Muscle layer of duodenum (tissue), 2 donors: ENCODE measurements at regions not wholly inside any gene's neighbourhood (a gene's known extent, or its start where the extent isn't known, plus 50 kb on each side); places are given as distances from the start of the nearest gene placed in this dataset.

ENCODE experiments used
- H3K27ac ChIP-seq: one replicate; pipeline ENCODE4 v1.7.0; 2013; ENCODE audit warnings: mild to moderate bottlenecking, low read length
- H3K27me3 ChIP-seq: one replicate; pipeline ENCODE4 v1.7.0; 2013; ENCODE audit warnings: low read depth, mild to moderate bottlenecking, control low read depth, low read length
- H3K36me3 ChIP-seq, 2 donors: one replicate each; pipeline ENCODE4 v1.7.0; 2013; ENCODE audit warnings: low read length in 2 of 2, control low read depth in 1 of 2, mild to moderate bottlenecking in 1 of 2; ENCODE audit not compliant: insufficient read depth in 2 of 2, control insufficient read depth in 1 of 2
- H3K4me1 ChIP-seq, 2 donors: one replicate each; pipeline ENCODE4 v1.7.0; 2013; ENCODE audit warnings: low read length in 2 of 2, mild to moderate bottlenecking in 2 of 2, control low read depth in 1 of 2, moderate library complexity in 1 of 2; ENCODE audit not compliant: insufficient read depth in 2 of 2, control insufficient read depth in 1 of 2
- H3K4me3 ChIP-seq, 2 donors: one replicate each; pipeline ENCODE4 v1.7.0; 2013; ENCODE audit warnings: low read length in 2 of 2, low read depth in 1 of 2, mild to moderate bottlenecking in 1 of 2
- H3K9me3 ChIP-seq, 2 donors: one replicate each; pipeline ENCODE4 v1.7.0; 2013; ENCODE audit warnings: low read length in 2 of 2, control low read depth in 1 of 2, mild to moderate bottlenecking in 1 of 2; ENCODE audit not compliant: control insufficient read depth in 1 of 2
- donor health status: healthy.

- Histone ChIP-seq H3K27ac (no peak overlapping the region), H3K4me1 (no peaks in the 10 kb centered on the region), H3K27me3 (no peaks in the 10 kb centered on the region), H3K9me3 (peaks cover 4 to 5% of the 10 kb centered on the region in 2 donors), H3K4me3 (no peak overlapping the region), H3K36me3 (no peaks in the 10 kb centered on the region)
Observed at GRCh38 chr3:147030274-147030673, 376.1 kb downstream of the ZIC4 start.

- no peak overlapping the region for H3K4me3 ChIP-seq
- no peaks in the 10 kb centered on the region for H3K36me3 ChIP-seq
- H3K27ac ChIP-seq: no peak overlapping the region
- H3K4me1 ChIP-seq: no peaks in the 10 kb centered on the region
- no peaks in the 10 kb centered on the region for H3K27me3 ChIP-seq
- peaks cover 0 to 2% of the 10 kb centered on the region in 2 donors for H3K9me3 ChIP-seq
Observed at GRCh38 chr3:147015334-147015733, 391.0 kb downstream of the ZIC4 start.

- H3K36me3 ChIP-seq: no peaks in the 10 kb centered on the region
- no peak overlapping the region for H3K4me3 ChIP-seq
- H3K27me3 ChIP-seq: no peaks in the 10 kb centered on the region
- no peaks in the 10 kb centered on the region for H3K4me1 ChIP-seq
- H3K9me3 ChIP-seq: no peaks in the 10 kb centered on the region
- H3K27ac ChIP-seq: no peak overlapping the region
Observed at GRCh38 chr3:147008886-147009285, 397.5 kb downstream of the ZIC4 start.

- Histone ChIP-seq H3K27me3 (no peaks in the 10 kb centered on the region), H3K9me3 (no peaks in the 10 kb centered on the region), H3K4me1 (no peaks in the 10 kb centered on the region), H3K36me3 (no peaks in the 10 kb centered on the region), H3K4me3 (no peak overlapping the region), H3K27ac (no peak overlapping the region)
Observed at GRCh38 chr3:147008458-147008857, 397.9 kb downstream of the ZIC4 start.

- H3K36me3 ChIP-seq: no peaks in the 10 kb centered on the region
- H3K27ac ChIP-seq: no peak overlapping the region
- H3K4me1 ChIP-seq: no peaks in the 10 kb centered on the region
- H3K4me3 ChIP-seq: no peak overlapping the region
- no peaks in the 10 kb centered on the region for H3K27me3 ChIP-seq
- no peaks in the 10 kb centered on the region for H3K9me3 ChIP-seq
Observed at GRCh38 chr3:147007736-147008245, 398.6 kb downstream of the ZIC4 start.

- H3K27me3 ChIP-seq: no peaks in the 10 kb centered on the region
- H3K4me3 ChIP-seq: no peak overlapping the region
- no peak overlapping the region for H3K27ac ChIP-seq
- no peaks in the 10 kb centered on the region for H3K36me3 ChIP-seq
- no peaks in the 10 kb centered on the region for H3K9me3 ChIP-seq
- no peaks in the 10 kb centered on the region for H3K4me1 ChIP-seq
Observed at GRCh38 chr3:147002721-147003120, 397.6 kb upstream of the PLSCR5 start.

- Histone ChIP-seq H3K9me3 (no peaks in the 10 kb centered on the region), H3K36me3 (no peaks in the 10 kb centered on the region), H3K27ac (no peak overlapping the region)
Observed at GRCh38 chr3:147000274-147000673, 395.1 kb upstream of the PLSCR5 start.

GRCh38 chr3:146991907-146992306, 386.8 kb upstream of the PLSCR5 start:
- H3K27me3 ChIP-seq: no peaks in the 10 kb centered on the region
- H3K36me3 ChIP-seq: no peaks in the 10 kb centered on the region
- H3K9me3 ChIP-seq: no peaks in the 10 kb centered on the region
- no peaks in the 10 kb centered on the region for H3K4me1 ChIP-seq
- H3K4me3 ChIP-seq: no peak overlapping the region
- no peak overlapping the region for H3K27ac ChIP-seq

More at GRCh38 chr3:147000274-147000673, 395.1 kb upstream of the PLSCR5 start:
- H3K27me3 ChIP-seq: no peaks in the 10 kb centered on the region
- no peak overlapping the region for H3K4me3 ChIP-seq
- no peaks in the 10 kb centered on the region for H3K4me1 ChIP-seq

GRCh38 chr3:146975476-146975875, 370.3 kb upstream of the PLSCR5 start:
- Histone ChIP-seq H3K4me1 (no peaks in the 10 kb centered on the region), H3K4me3 (no peak overlapping the region), H3K27ac (no peak overlapping the region), H3K9me3 (no peaks in the 10 kb centered on the region), H3K27me3 (no peaks in the 10 kb centered on the region), H3K36me3 (no peaks in the 10 kb centered on the region)

- H3K27me3 ChIP-seq: no peaks in the 10 kb centered on the region
- no peaks in the 10 kb centered on the region for H3K36me3 ChIP-seq
- no peaks in the 10 kb centered on the region for H3K9me3 ChIP-seq
- H3K4me1 ChIP-seq: no peaks in the 10 kb centered on the region
- no peak overlapping the region for H3K27ac ChIP-seq
- H3K4me3 ChIP-seq: no peak overlapping the region
Observed at GRCh38 chr3:146975032-146975431, 369.9 kb upstream of the PLSCR5 start.

- no peak overlapping the region for H3K27ac ChIP-seq
- H3K9me3 ChIP-seq: no peaks in the 10 kb centered on the region
- H3K36me3 ChIP-seq: no peaks in the 10 kb centered on the region
- H3K4me1 ChIP-seq: no peaks in the 10 kb centered on the region
- no peak overlapping the region for H3K4me3 ChIP-seq
- H3K27me3 ChIP-seq: no peaks in the 10 kb centered on the region
Observed at GRCh38 chr3:146974001-146974400, 368.9 kb upstream of the PLSCR5 start.

- no peak overlapping the region for H3K4me3 ChIP-seq
- H3K4me1 ChIP-seq: no peaks in the 10 kb centered on the region
- no peaks in the 10 kb centered on the region for H3K36me3 ChIP-seq
- H3K9me3 ChIP-seq: no peaks in the 10 kb centered on the region
- no peaks in the 10 kb centered on the region for H3K27me3 ChIP-seq
- no peak overlapping the region for H3K27ac ChIP-seq
Observed at GRCh38 chr3:146972726-146973125, 367.6 kb upstream of the PLSCR5 start.
